ENCODE measurements at regions not wholly inside any gene's neighbourhood (a gene's known extent, or its start where the extent isn't known, plus 50 kb on each side); places are given as distances from the start of the nearest gene placed in this dataset.

DNA sequence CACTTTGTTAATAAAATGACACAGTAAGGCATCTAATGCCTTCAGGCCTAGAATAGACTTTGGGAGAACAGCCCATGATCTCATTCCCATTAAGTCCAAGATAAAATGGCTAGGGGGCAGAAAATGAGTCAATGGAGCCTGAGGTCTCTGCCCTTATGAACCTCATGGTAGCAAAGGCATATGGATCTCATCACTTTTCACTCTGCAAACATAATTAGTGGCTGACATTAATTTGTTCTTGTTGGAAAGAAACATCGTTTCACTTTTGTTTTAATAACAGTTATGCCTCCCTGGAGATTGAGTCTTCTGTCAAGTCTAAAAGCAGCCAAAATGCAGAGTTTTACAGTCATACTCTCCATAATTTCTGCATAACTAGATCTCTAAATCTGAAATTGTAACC, 111.8 kb upstream of the API5 start:
- Histone ChIP-seq H3K4me3 (ENCODE audit: insufficient read depth, low read depth, low read length) (no peak overlapping the region), H3K36me3 (replicated peaks; ENCODE audit: control insufficient read depth, insufficient read depth, low read length) (no peaks in the 10 kb centered on the region), H3K27me3 (ENCODE audit: control insufficient read depth, insufficient read depth, low read length) (no peaks in the 10 kb centered on the region)
- DNase-seq: no peak

DNA sequence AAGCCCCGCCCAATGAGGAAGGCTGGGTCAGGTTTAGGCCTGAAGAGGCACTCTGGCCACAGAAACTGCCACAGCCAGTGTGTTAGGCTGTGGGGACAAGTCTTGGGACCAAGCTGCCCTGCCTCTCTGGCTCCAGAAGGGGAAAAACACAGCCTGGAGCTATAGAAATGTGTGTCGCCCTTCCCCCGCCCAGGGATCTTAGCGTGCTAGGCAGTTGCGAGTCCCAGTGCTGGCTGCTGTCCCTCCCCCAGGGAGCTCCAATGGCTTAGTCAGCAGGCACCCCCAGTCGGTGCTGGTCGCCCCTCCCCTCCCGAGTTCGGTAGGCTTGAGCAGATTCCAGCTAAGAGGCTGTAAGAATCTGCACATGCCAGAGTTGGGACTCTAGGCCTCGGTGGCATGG, 99.5 kb upstream of the API5 start:
- Histone ChIP-seq H3K4me3 (ENCODE audit: insufficient read depth, low read depth, low read length) (no peak overlapping the region), H3K27me3 (ENCODE audit: control insufficient read depth, insufficient read depth, low read length) (no peaks in the 10 kb centered on the region), H3K36me3 (replicated peaks; ENCODE audit: control insufficient read depth, insufficient read depth, low read length) (no peaks in the 10 kb centered on the region)
- peak; percentile 18 for DNase-seq

DNA sequence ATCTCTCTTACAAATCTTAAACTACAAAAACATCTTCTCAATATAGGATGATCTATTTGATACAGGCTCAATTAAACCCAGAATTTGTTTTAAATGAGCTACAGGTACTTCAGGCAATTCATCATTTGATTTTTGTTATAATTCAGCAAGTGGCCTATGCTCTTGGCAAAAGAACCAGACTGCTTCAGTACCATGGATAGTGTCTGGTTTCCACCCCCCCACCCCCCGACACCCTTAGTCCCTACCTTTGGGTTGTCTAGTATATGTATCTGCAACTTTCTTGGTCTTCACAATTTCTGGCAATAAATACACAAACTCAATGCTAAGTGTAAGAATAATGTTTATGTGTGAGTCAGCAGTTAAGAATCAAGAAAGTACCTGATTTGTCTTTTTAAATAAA, 97.3 kb upstream of the API5 start:
- H3K27me3 ChIP-seq (ENCODE audit: control insufficient read depth, insufficient read depth, low read length): no peaks in the 10 kb centered on the region
- peak; percentile 9 for DNase-seq
- no peaks in the 10 kb centered on the region for H3K36me3 ChIP-seq (replicated peaks; ENCODE audit: control insufficient read depth, insufficient read depth, low read length)
- H3K4me3 ChIP-seq (ENCODE audit: insufficient read depth, low read depth, low read length): no peak overlapping the region

DNA sequence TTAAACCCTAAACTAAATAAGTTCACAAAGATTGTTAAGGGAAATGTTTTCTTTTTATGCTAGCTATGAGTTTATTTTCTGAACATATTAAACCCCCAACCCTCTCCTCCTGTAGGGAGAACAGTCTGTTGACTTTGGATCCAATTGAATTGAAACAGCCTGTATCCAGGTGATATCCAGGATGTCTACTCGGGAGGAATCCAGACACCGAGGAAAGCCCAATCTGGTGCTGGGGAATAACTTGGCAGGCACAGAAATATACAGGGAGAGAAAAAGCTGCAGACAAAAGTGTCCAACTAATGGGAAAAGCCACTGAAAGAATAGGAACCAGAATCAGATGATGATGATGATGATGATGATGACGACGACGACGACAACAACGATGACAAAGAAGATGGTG, 93.9 kb upstream of the API5 start:
- DNase-seq: no peak
- H3K4me3 ChIP-seq (ENCODE audit: insufficient read depth, low read depth, low read length): no peak overlapping the region
- H3K27me3 ChIP-seq (ENCODE audit: control insufficient read depth, insufficient read depth, low read length): no peaks in the 10 kb centered on the region
- no peaks in the 10 kb centered on the region for H3K36me3 ChIP-seq (replicated peaks; ENCODE audit: control insufficient read depth, insufficient read depth, low read length)

DNA sequence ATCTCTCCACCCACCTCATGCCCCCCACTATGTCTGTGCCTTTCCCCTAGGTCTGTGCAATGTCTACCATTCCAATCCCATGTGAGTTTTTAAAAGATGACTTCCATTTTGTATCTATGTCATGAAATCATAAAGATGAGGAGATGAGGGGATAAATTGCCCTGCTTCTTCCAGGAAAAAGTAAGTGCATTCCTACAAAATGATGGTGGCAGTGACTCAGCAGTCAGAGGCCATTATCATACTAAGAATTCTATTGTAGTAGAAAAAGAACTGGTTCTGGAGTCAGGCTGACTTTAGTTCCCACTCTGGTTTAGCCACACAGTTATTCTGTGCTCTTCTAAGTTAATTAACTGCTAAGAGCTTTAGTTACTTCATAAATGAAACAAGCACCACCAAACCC, 89.6 kb upstream of the API5 start:
- Histone ChIP-seq H3K36me3 (replicated peaks; ENCODE audit: control insufficient read depth, insufficient read depth, low read length) (no peaks in the 10 kb centered on the region), H3K4me3 (ENCODE audit: insufficient read depth, low read depth, low read length) (no peak overlapping the region), H3K27me3 (ENCODE audit: control insufficient read depth, insufficient read depth, low read length) (no peaks in the 10 kb centered on the region)
- DNase-seq: no peak

DNA sequence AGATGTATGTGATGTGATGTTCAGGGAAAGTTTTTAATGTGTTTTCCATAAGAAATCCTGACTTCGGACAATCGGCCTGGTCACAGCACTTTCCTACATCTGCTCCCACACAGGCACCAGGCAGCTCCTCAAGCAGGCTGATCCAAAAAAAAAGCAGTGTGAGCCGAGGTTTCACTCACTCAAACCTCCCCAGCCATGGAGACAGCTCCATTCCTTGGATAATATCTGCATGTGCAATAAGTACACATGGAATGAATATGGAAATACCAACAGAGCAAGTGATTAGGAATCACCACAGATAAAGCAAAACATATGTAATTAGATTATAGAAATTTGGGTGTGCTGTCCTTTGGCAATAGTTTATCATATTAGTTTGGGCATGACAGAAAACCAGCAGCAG, 88.8 kb upstream of the API5 start:
- Histone ChIP-seq H3K27me3 (ENCODE audit: control insufficient read depth, insufficient read depth, low read length) (no peaks in the 10 kb centered on the region), H3K4me3 (ENCODE audit: insufficient read depth, low read depth, low read length) (no peak overlapping the region), H3K36me3 (replicated peaks; ENCODE audit: control insufficient read depth, insufficient read depth, low read length) (no peaks in the 10 kb centered on the region)
- no peak for DNase-seq

DNA sequence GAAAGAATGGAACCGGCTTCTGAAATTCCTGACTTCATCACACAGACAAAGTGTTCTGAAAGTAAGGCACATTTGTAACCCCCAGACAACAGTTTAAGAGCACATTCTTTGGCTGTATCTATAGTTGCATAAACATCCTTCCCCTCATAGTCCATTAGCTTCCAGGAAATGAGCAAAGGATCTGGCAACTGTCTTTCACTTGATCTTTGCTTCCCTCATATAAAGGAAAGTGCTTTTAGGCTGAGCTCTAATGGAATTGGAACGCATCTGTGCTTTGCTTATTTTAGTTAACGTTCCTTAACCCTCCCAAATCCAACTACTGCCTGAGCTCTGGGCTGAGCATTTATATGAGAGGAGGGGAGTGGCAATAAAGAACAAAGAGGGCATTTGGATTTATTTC, 76.9 kb upstream of the API5 start:
- Histone ChIP-seq H3K4me3 (ENCODE audit: insufficient read depth, low read depth, low read length) (no peak overlapping the region), H3K27me3 (ENCODE audit: control insufficient read depth, insufficient read depth, low read length) (no peaks in the 10 kb centered on the region), H3K36me3 (replicated peaks; ENCODE audit: control insufficient read depth, insufficient read depth, low read length) (no peaks in the 10 kb centered on the region)
- DNase-seq: no peak

DNA sequence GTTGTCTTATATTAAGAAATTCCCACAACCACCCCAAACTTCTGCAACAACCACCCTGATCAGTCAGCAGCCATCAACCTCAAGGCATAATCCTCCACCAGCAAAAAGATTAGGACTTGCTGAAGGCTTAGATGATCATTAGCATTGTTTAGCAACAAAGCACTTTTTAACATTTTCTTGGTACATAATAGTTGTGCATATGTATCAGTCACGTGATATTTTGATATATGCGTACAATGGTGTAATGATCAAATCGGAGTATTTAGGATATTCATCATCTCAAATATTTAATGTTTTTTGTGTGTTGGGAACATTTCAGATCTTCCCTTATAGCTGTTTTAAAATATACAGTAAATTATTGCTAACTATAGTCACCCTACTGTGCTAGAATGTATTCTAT, 73.5 kb upstream of the API5 start:
- DNase-seq: no peak
- Histone ChIP-seq H3K4me3 (ENCODE audit: insufficient read depth, low read depth, low read length) (no peak overlapping the region), H3K36me3 (replicated peaks; ENCODE audit: control insufficient read depth, insufficient read depth, low read length) (no peaks in the 10 kb centered on the region), H3K27me3 (ENCODE audit: control insufficient read depth, insufficient read depth, low read length) (no peaks in the 10 kb centered on the region)

DNA sequence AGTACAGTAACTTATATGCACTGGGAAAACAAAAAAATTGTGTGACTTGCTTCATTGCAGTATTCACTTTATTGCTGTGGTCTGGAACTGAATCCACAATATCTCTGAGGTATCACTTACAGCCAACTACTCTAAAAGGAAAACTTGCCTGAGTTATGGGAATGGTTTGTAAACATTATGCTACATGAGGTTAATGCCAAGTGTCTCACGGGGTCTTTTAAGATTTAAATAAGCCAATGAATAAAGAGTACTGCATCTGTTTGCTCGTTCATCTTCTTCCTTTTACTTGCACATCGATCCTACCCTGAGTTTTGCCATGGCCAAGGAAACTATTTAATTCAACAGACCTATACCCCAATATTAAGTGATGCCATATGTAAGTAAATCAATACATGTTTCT, 72.0 kb upstream of the API5 start:
- Histone ChIP-seq H3K27me3 (ENCODE audit: control insufficient read depth, insufficient read depth, low read length) (no peaks in the 10 kb centered on the region), H3K36me3 (replicated peaks; ENCODE audit: control insufficient read depth, insufficient read depth, low read length) (no peaks in the 10 kb centered on the region), H3K4me3 (ENCODE audit: insufficient read depth, low read depth, low read length) (no peak overlapping the region)
- DNase-seq: no peak

DNA sequence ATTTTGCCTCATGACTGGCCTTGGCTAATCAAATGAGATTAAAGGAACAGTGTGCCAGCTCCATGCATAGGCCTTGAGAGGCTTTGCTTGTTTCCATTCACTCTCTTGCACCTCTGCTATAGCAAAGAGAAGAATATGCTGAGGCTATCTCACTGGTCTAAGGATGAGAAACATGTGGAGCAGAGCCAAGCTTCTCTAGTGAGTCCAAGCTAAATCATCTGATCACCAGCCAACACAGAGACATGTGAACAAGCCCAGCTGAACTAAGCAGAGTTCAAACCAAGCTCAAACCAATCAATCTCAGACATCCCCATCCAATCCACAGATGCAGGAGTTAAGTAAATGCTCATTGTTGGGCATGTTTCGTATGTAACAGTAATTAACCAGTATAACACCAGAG, 69.4 kb upstream of the API5 start:
- no peak for DNase-seq
- H3K27me3 ChIP-seq (ENCODE audit: control insufficient read depth, insufficient read depth, low read length): no peaks in the 10 kb centered on the region
- no peak overlapping the region for H3K4me3 ChIP-seq (ENCODE audit: insufficient read depth, low read depth, low read length)
- no peaks in the 10 kb centered on the region for H3K36me3 ChIP-seq (replicated peaks; ENCODE audit: control insufficient read depth, insufficient read depth, low read length)

DNA sequence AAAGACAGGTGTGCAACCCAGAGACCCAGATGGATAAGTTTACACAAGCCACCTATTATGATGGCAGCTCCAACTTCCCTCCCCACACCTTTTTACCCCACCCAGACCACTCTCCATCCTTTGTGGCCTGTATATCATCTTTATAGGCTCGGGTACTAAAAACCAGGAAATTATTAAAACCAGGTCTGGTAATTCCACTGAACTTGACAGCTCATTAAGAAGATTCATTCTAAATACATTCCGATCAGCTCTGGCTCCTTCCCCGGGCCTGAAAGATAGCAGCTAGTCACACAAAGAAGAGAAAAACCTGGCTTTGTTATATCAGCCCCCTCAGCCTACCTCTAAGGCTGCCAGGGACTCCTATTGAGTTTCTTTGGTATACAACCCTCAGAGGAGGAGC, 67.9 kb upstream of the API5 start:
- DNase-seq: no peak
- Histone ChIP-seq H3K36me3 (replicated peaks; ENCODE audit: control insufficient read depth, insufficient read depth, low read length) (no peaks in the 10 kb centered on the region), H3K4me3 (ENCODE audit: insufficient read depth, low read depth, low read length) (no peak overlapping the region), H3K27me3 (ENCODE audit: control insufficient read depth, insufficient read depth, low read length) (no peaks in the 10 kb centered on the region)

DNA sequence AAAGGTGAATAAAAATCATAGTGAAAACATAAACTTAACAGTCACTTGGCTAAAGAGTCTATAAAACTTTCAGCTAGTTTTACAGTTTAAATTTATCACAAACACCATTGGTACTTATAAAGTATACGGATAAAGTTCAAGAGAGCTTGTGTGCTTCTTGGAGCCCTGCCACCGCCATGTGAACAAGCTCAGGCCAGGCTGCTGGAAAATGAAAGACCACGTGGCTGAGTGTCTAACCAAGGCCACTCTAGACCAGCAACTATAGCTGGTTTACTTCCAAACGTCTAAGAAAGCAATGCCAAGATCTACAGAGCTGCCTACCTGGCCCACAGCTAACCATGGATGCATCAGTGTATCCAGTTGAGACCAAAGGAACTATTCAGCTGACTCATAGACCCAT, 66.3 kb upstream of the API5 start:
- Histone ChIP-seq H3K27me3 (ENCODE audit: control insufficient read depth, insufficient read depth, low read length) (no peaks in the 10 kb centered on the region), H3K4me3 (ENCODE audit: insufficient read depth, low read depth, low read length) (no peak overlapping the region), H3K36me3 (replicated peaks; ENCODE audit: control insufficient read depth, insufficient read depth, low read length) (no peaks in the 10 kb centered on the region)
- no peak for DNase-seq

DNA sequence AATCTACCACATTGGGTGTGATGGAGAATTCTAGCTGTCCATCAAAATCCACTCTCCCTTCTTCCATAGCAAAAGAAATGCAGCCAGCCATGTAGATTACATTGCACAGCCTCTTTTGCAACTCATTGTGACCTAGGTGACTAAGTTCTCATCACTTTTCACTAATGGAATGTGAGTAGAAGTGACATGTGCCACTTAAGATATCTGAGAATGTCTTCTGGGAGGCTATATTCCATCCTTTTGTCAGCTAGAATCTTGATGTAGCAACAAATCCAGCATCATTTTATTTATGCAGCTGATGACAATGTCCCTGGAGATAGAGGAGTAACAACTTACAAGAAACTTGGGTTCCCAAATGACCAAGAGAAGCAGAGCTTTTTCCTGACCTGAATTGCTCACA, 61.5 kb upstream of the API5 start:
- no peak for DNase-seq
- H3K4me3 ChIP-seq (ENCODE audit: insufficient read depth, low read depth, low read length): no peak overlapping the region
- no peaks in the 10 kb centered on the region for H3K27me3 ChIP-seq (ENCODE audit: control insufficient read depth, insufficient read depth, low read length)
- no peaks in the 10 kb centered on the region for H3K36me3 ChIP-seq (replicated peaks; ENCODE audit: control insufficient read depth, insufficient read depth, low read length)

DNA sequence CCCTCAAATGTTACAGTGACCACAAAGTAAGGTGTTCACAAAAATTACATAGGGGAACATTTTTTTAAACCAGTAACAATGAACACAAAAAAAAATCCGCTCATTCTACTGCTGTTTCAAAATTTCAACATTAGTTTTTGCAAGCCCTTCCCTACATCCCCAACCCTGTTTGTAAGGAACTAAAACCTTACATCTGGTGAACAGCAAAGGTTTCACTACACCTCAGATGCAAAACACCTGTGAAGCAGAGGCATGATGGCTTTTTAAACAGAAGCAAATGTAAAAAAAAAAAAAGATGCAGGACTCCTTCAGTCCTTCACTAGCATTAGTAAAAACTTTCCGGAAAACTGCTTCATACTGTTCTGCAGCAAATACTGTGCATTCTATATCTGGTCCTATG, 50.0 kb upstream of the API5 start:
- H3K4me3 ChIP-seq (ENCODE audit: insufficient read depth, low read depth, low read length): no peak overlapping the region
- H3K36me3 ChIP-seq (replicated peaks; ENCODE audit: control insufficient read depth, insufficient read depth, low read length): no peaks in the 10 kb centered on the region
- no peak for DNase-seq
- H3K27me3 ChIP-seq (ENCODE audit: control insufficient read depth, insufficient read depth, low read length): no peaks in the 10 kb centered on the region

All from H7 (cell line).